Breast epithelium (tissue), 3 donors: ENCODE measurements at regions not wholly inside any gene's neighbourhood (a gene's known extent, or its start where the extent isn't known, plus 50 kb on each side); places are given as distances from the start of the nearest gene placed in this dataset.

Source experiments
- CTCF ChIP-seq, 3 donors: fragments of 450-650 bp; IDR thresholded peaks; one replicate each; pipeline ENCODE4 v1.5.1; 2016 to 2017; ENCODE audit warnings: antibody characterized with exemption in 3 of 3, mild to moderate bottlenecking in 3 of 3, moderate library complexity in 3 of 3
- POLR2A ChIP-seq: fragments of 450-650 bp; IDR thresholded peaks from one replicate; pipeline ENCODE4 v1.6.1; 2016; ENCODE audit warnings: antibody characterized with exemption, mild to moderate bottlenecking, moderate library complexity
- POLR2AphosphoS5 ChIP-seq, 3 donors: sonication (generic); formaldehyde crosslinking; IDR thresholded peaks; one replicate each; pipeline ENCODE4 v1.6.1; 2017; ENCODE audit warnings: antibody characterized with exemption in 3 of 3

- TF ChIP-seq POLR2A, result no peak
- no peak for TF ChIP-seq CTCF (IDR thresholded peaks at IDR 0.05)
- TF ChIP-seq POLR2AphosphoS5 (IDR thresholded peaks at IDR 0.05), result no peak
Measured at GRCh38 chr10:20407357-20407756, 489.8 kb downstream of the NEBL start.
